Hepatocyte (in vitro differentiated cells): ENCODE measurements at regions not wholly inside any gene's neighbourhood (a gene's known extent, or its start where the extent isn't known, plus 50 kb on each side); places are given as distances from the start of the nearest gene placed in this dataset.

ENCODE experiments used
- EZH2 ChIP-seq: fragments of 200-600 bp; sonication (generic); IDR thresholded peaks from 2 replicates; pipeline ENCODE4 v1.6.1; 2016; ENCODE audit warnings: antibody characterized with exemption, mild to moderate bottlenecking, borderline replicate concordance
- EZH2phosphoT487 ChIP-seq: fragments of 200-600 bp; sonication (generic); IDR thresholded peaks from one replicate; pipeline ENCODE4 v1.6.1; 2018; ENCODE audit warnings: antibody characterized with exemption, mild to moderate bottlenecking, low read depth, moderate library complexity; ENCODE audit not compliant: unreplicated experiment, severe bottlenecking
- TF ChIP-seq, protein P1 (sequence below): fragments of 200-600 bp; sonication (generic); IDR thresholded peaks from 2 replicates; pipeline ENCODE4 v1.5.1; 2016; ENCODE audit warnings: antibody characterized with exemption, mild to moderate bottlenecking; ENCODE audit not compliant: poor library complexity

DNA sequence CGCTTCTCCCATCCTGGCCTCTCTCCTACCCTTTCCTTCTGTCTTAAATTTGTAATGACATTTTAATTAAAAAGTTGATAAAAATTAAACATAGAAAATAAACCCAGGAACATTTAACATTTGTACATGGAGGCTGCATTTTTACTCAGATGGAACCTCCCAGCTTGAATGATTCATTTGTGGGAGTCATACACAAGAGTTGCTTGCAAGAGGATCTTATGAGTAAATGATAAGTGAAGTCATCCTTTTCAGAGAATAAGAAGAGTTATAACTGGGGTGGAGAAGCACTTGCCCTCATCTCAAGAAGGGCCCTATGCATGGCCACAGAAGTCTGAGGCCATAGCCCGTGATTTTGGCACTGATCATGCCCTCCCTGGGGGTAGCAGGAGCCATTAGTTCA lies 482.9 kb upstream of the BOD1L1 start:
- TF ChIP-seq, protein P1, sequence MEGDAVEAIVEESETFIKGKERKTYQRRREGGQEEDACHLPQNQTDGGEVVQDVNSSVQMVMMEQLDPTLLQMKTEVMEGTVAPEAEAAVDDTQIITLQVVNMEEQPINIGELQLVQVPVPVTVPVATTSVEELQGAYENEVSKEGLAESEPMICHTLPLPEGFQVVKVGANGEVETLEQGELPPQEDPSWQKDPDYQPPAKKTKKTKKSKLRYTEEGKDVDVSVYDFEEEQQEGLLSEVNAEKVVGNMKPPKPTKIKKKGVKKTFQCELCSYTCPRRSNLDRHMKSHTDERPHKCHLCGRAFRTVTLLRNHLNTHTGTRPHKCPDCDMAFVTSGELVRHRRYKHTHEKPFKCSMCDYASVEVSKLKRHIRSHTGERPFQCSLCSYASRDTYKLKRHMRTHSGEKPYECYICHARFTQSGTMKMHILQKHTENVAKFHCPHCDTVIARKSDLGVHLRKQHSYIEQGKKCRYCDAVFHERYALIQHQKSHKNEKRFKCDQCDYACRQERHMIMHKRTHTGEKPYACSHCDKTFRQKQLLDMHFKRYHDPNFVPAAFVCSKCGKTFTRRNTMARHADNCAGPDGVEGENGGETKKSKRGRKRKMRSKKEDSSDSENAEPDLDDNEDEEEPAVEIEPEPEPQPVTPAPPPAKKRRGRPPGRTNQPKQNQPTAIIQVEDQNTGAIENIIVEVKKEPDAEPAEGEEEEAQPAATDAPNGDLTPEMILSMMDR = no peak
- no peak for TF ChIP-seq EZH2phosphoT487
- TF ChIP-seq EZH2 = no peak
